PC-3 (cell line): ENCODE measurements at regions not wholly inside any gene's neighbourhood (a gene's known extent, or its start where the extent isn't known, plus 50 kb on each side); places are given as distances from the start of the nearest gene placed in this dataset.
"Not testable (repeated sequence)": the region's sequence is repeated elsewhere in the genome, so short reads cannot be mapped to it uniquely, and the experiment has no call there.

Experiments used
- ATAC-seq: fragments of 200-7000 bp; cut with Tn5 transposase; 2 replicates; pipeline ENCODE4 v1.9.1; 2020; ENCODE audit warnings: mild to moderate bottlenecking, moderate library complexity
- BruUV-seq: library from RNA; stranded (reverse); fragments of 400-500 nt; replicated peaks from 2 replicates; lab custom pipeline; 2021; lab: Mats Ljungman, UMichigan
- CTCF ChIA-PET: fragments of 300-600 bp; sonication (Branson Sonifier 250); formaldehyde crosslinking; loops from one replicate; lab custom pipeline; 2022; ENCODE audit warnings: antibody characterized with exemption; lab: Charles Lee
- POLR2A ChIA-PET: fragments of 300-600 bp; sonication (Branson Sonifier 250); formaldehyde crosslinking; loops from one replicate; lab custom pipeline; 2022; ENCODE audit warnings: antibody characterized with exemption; ENCODE audit not compliant: unreplicated experiment; lab: Charles Lee
- DNase-seq: peaks from one replicate; pipeline ENCODE4 v3.0.0-alpha.2; 2015
- H2AFZ ChIP-seq: fragments of 300-600 bp; sonication (generic); 2 replicates; pipeline ENCODE4 v1.6.0; 2016; ENCODE audit warnings: antibody characterized with exemption, low read length
- H3F3A ChIP-seq: fragments of 300-600 bp; sonication (generic); one replicate; pipeline ENCODE4 v1.6.0; 2017; ENCODE audit warnings: antibody characterized with exemption, low read length, control low read depth, mild to moderate bottlenecking; ENCODE audit not compliant: unreplicated experiment
- H3K27ac ChIP-seq: fragments of 300-600 bp; sonication (generic); 2 replicates; pipeline ENCODE4 v1.5.1; 2016; ENCODE audit warnings: mild to moderate bottlenecking, low read length
- H3K27me3 ChIP-seq: fragments of 300-600 bp; sonication (generic); 2 replicates; pipeline ENCODE4 v1.6.1; 2016; ENCODE audit warnings: low read length, mixed read lengths
- H3K36me3 ChIP-seq: fragments of 300-600 bp; sonication (generic); 2 replicates; pipeline ENCODE4 v1.6.1; 2016; ENCODE audit warnings: low read depth, mixed run types, low read length, mixed read lengths
- H3K4me1 ChIP-seq: fragments of 300-600 bp; sonication (generic); 2 replicates; pipeline ENCODE4 v1.5.1; 2016; ENCODE audit warnings: low read length; ENCODE audit not compliant: insufficient read depth
- H3K4me2 ChIP-seq: fragments of 300-600 bp; sonication (generic); 2 replicates; pipeline ENCODE4 v1.6.0; 2016; ENCODE audit warnings: low read length
- H3K4me3 ChIP-seq: fragments of 300-600 bp; sonication (generic); 2 replicates; pipeline ENCODE4 v1.5.1; 2016; ENCODE audit warnings: mild to moderate bottlenecking, low read length, mixed read lengths
- H3K79me2 ChIP-seq: fragments of 300-600 bp; sonication (generic); 2 replicates; pipeline ENCODE4 v1.6.1; 2017; ENCODE audit warnings: low read length, mixed read lengths
- H3K9ac ChIP-seq: fragments of 300-600 bp; sonication (generic); 2 replicates; pipeline ENCODE4 v1.6.0; 2016; ENCODE audit warnings: mild to moderate bottlenecking, low read length
- H3K9me2 ChIP-seq: fragments of 300-600 bp; sonication (generic); replicated peaks from 2 replicates; pipeline ENCODE4 v1.6.1; 2016; ENCODE audit warnings: mixed run types, low read length, mixed read lengths
- H3K9me3 ChIP-seq: fragments of 300-600 bp; sonication (generic); 2 replicates; pipeline ENCODE4 v1.6.1; 2016; ENCODE audit warnings: low read length, mixed read lengths
- H4K20me1 ChIP-seq: fragments of 300-600 bp; sonication (generic); 2 replicates; pipeline ENCODE4 v1.6.1; 2016; ENCODE audit warnings: low read length, mixed read lengths
- CTCF ChIP-seq: fragments of 300-600 bp; sonication (generic); conservative IDR thresholded peaks from 2 replicates; pipeline ENCODE4 v1.5.1; 2017; ENCODE audit warnings: antibody characterized with exemption, low read depth, mild to moderate bottlenecking, low read length
- EZH2 ChIP-seq: fragments of 300-600 bp; sonication (generic); IDR thresholded peaks from one replicate; pipeline ENCODE4 v1.6.1; 2017; ENCODE audit warnings: antibody characterized with exemption, mild to moderate bottlenecking, low read length; ENCODE audit not compliant: unreplicated experiment
- EZH2phosphoT487 ChIP-seq: fragments of 300-600 bp; sonication (generic); IDR thresholded peaks from 2 replicates; pipeline ENCODE4 v1.6.1; 2018; ENCODE audit warnings: mild to moderate bottlenecking, antibody characterized with exemption, low read length, borderline replicate concordance
- intact Hi-C: fragments of 100-400 bp; cut with micrococcal nuclease; formaldehyde crosslinking; loops from 2 replicates; pipeline ENCODE4 v1.9.0; 2023

GRCh38 chr3:103269287-103269686 is 834.5 kb downstream of the ZPLD1 start:
- Histone ChIP-seq H3K36me3 (no peaks in the 10 kb centered on the region), H3K79me2 (no peaks in the 10 kb centered on the region), H3F3A (no peaks in the 10 kb centered on the region), H3K9me2 (no peaks in the 10 kb centered on the region), H4K20me1 (no peaks in the 10 kb centered on the region), H3K27ac (no peak overlapping the region), H3K9me3 (peaks cover 4% of the 10 kb centered on the region; the same call in 1 of the 2 replicates), H3K4me2 (no peak overlapping the region), H3K4me3 (no peak overlapping the region), H3K9ac (no peak overlapping the region), H3K4me1 (no peaks in the 10 kb centered on the region), H3K27me3 (no peaks in the 10 kb centered on the region), H2AFZ (no peak overlapping the region)
- POLR2A ChIA-PET, result no interaction called here
- TF ChIP-seq EZH2 (no peak), CTCF (no peak), EZH2phosphoT487 (no peak)
- no peak for DNase-seq
- intact Hi-C loops, result no loop called here
- CTCF ChIA-PET, result no interaction called here
- ATAC-seq, result no peak
- no TSS peak for BruUV-seq

GRCh38 chr3:103271575-103271974 is 836.8 kb downstream of the ZPLD1 start:
- no peaks in the 10 kb centered on the region for H3K4me1 ChIP-seq
- no peak overlapping the region for H3K27ac ChIP-seq
- no peaks in the 10 kb centered on the region for H3K79me2 ChIP-seq
- intact Hi-C loops, result no loop called here
- no peak overlapping the region for H2AFZ ChIP-seq
- H3K9me3 ChIP-seq, result peaks cover 4% of the 10 kb centered on the region; the same call in 1 of the 2 replicates
- H3K36me3 ChIP-seq, result no peaks in the 10 kb centered on the region
- DNase-seq (no peak), ATAC-seq (no peak)
- CTCF ChIA-PET, result no interaction called here
- no peaks in the 10 kb centered on the region for H3F3A ChIP-seq
- H3K27me3 ChIP-seq, result no peaks in the 10 kb centered on the region
- BruUV-seq, result no TSS peak
- H3K4me2 ChIP-seq, result no peak overlapping the region
- H3K4me3 ChIP-seq, result no peak overlapping the region
- POLR2A ChIA-PET, result no interaction called here
- TF ChIP-seq EZH2 (no peak), CTCF (no peak), EZH2phosphoT487 (no peak)
- no peaks in the 10 kb centered on the region for H4K20me1 ChIP-seq
- H3K9me2 ChIP-seq, result no peaks in the 10 kb centered on the region
- H3K9ac ChIP-seq, result no peak overlapping the region

GRCh38 chr3:103295974-103296570 is 861.3 kb downstream of the ZPLD1 start:
- intact Hi-C loops, result loop anchor here (10.0 kb wide), 1 partner anchor 621 kb away; no protein-coding TSS in a partner anchor
- no TSS peak for BruUV-seq
- H3K27me3 ChIP-seq, result no peaks in the 10 kb centered on the region
- DNase-seq, result peak; percentile 50
- H3K4me2 ChIP-seq, result no peak overlapping the region
- H4K20me1 ChIP-seq, result no peaks in the 10 kb centered on the region
- POLR2A ChIA-PET, result no interaction called here
- H3K9me2 ChIP-seq, result no peaks in the 10 kb centered on the region
- H3K4me1 ChIP-seq, result no peaks in the 10 kb centered on the region
- CTCF ChIA-PET, result no interaction called here
- H3K9me3 ChIP-seq, result no peaks in the 10 kb centered on the region
- TF ChIP-seq EZH2 (no peak), CTCF (peak; percentile 61)
- H3K4me3 ChIP-seq, result no peak overlapping the region
- ATAC-seq, result no peak
- H3K9ac ChIP-seq, result no peak overlapping the region
- no peak overlapping the region for H2AFZ ChIP-seq
- H3F3A ChIP-seq, result no peaks in the 10 kb centered on the region
- no peaks in the 10 kb centered on the region for H3K79me2 ChIP-seq
- no peak overlapping the region for H3K27ac ChIP-seq
- H3K36me3 ChIP-seq, result no peaks in the 10 kb centered on the region

- BruUV-seq, CTCF ChIA-PET: not testable (repeated sequence)
Observed at GRCh38 chr3:103297502-103297901, 862.7 kb downstream of the ZPLD1 start.

More at GRCh38 chr3:103297502-103297901, 862.7 kb downstream of the ZPLD1 start:
- H3K9ac ChIP-seq, H3K79me2 ChIP-seq, H3K9me3 ChIP-seq, H3F3A ChIP-seq, H3K4me2 ChIP-seq, H3K27me3 ChIP-seq, H3K36me3 ChIP-seq, DNase-seq, H2AFZ ChIP-seq, ATAC-seq, H3K4me1 ChIP-seq, H4K20me1 ChIP-seq, POLR2A ChIA-PET, H3K9me2 ChIP-seq, H3K4me3 ChIP-seq, H3K27ac ChIP-seq: not testable (repeated sequence)
- intact Hi-C loops, result loop anchor here (10.0 kb wide), 1 partner anchor 623 kb away; no protein-coding TSS in a partner anchor
